A549 (cell line): ENCODE measurements at regions not wholly inside any gene's neighbourhood (a gene's known extent, or its start where the extent isn't known, plus 50 kb on each side); places are given as distances from the start of the nearest gene placed in this dataset.

Experiments used
- ATAC-seq, 2 experiments: fragments of 200-7000 bp in 1 of 2; fragments of >200 bp in 1 of 2; cut with Nextera tagmentation in 1 of 2; cut with Tn5 transposase in 1 of 2; 3 replicates each; pipeline versions ENCODE4 v1.8.0 to v1.9.1; 2018 to 2020; ENCODE audit warnings: mild to moderate bottlenecking in 1 of 2, moderate library complexity in 1 of 2
- CTCF ChIA-PET: fragments of 300-600 bp; sonication (Branson Sonifier 250); formaldehyde crosslinking; extraction: SDS; loops from one replicate; lab custom pipeline; 2021; ENCODE audit warnings: antibody characterized with exemption, inconsistent platforms; lab: Yijun Ruan, JAX
- POLR2A ChIA-PET: fragments of 350-600 bp; formaldehyde crosslinking; extraction: SDS; loops from one replicate; lab custom pipeline; 2021; ENCODE audit warnings: antibody characterized with exemption, inconsistent platforms; lab: Yijun Ruan, JAX
- DNase-seq, 2 experiments: peaks; one replicate each; pipeline versions ENCODE4 v3.0.0 to v3.0.0-alpha.2; 2011 to 2016; ENCODE audit warnings: low read depth in 1 of 2, low spot score in 1 of 2
- FAIRE-seq: peaks from 2 replicates; lab custom pipeline; 2011; peaks lifted over from hg19 to GRCh38; lab: Jason Lieb, UNC
- H3K27ac ChIP-seq, 2 experiments: fragments of >200 bp; sonication (Bioruptor Twin); formaldehyde crosslinking; 3 replicates each; pipeline ENCODE4 v1.5.1; 2016 to 2017
- H3K4me1 ChIP-seq: fragments of >200 bp; sonication (Bioruptor Twin); formaldehyde crosslinking; 3 replicates; pipeline ENCODE4 v1.6.1; 2016
- H3K4me2 ChIP-seq: fragments of >200 bp; sonication (Bioruptor Twin); formaldehyde crosslinking; 3 replicates; pipeline ENCODE4 v1.6.1; 2016
- H3K4me3 ChIP-seq: fragments of >200 bp; sonication (Bioruptor Twin); formaldehyde crosslinking; 3 replicates; pipeline ENCODE4 v1.5.1; 2016
- H3K9me3 ChIP-seq: fragments of >200 bp; sonication (Bioruptor Twin); formaldehyde crosslinking; 3 replicates; pipeline ENCODE4 v1.6.1; 2016
- BCL3 ChIP-seq: fragments of >200 bp; sonication (Bioruptor Twin); formaldehyde crosslinking; IDR thresholded peaks from 3 replicates; pipeline ENCODE4 v1.6.1; 2016
- BHLHE40 ChIP-seq: IDR thresholded peaks from 2 replicates; pipeline ENCODE4 v1.6.1; 2012; ENCODE audit warnings: low read depth, low read length, inconsistent platforms
- CHD2 ChIP-seq: fragments of 150-350 bp; IDR thresholded peaks from 2 replicates; pipeline ENCODE4 v1.6.1; 2014; ENCODE audit warnings: low read length; ENCODE audit not compliant: partially characterized antibody
- EHMT2 ChIP-seq: fragments of 200-600 bp; sonication (generic); IDR thresholded peaks from 2 replicates; pipeline ENCODE4 v1.6.1; 2016; ENCODE audit warnings: antibody characterized with exemption, low read depth, mild to moderate bottlenecking, moderate library complexity
- EP300 ChIP-seq, 2 experiments: fragments of >200 bp; sonication (Bioruptor Twin); formaldehyde crosslinking; IDR thresholded peaks; 2 replicates in 1 of 2; 3 replicates in 1 of 2; pipeline ENCODE4 v1.6.1; 2016 to 2017
- FOXS1 ChIP-seq: fragments of 250-450 bp; sonication (Bioruptor Pico); IDR thresholded peaks from 2 replicates; pipeline ENCODE4 v1.5.0; 2020; ENCODE audit warnings: mild to moderate bottlenecking, moderate library complexity
- HEYL ChIP-seq: fragments of 250-450 bp; sonication (Bioruptor Pico); IDR thresholded peaks from 2 replicates; pipeline ENCODE4 v1.8.0; 2021; ENCODE audit warnings: mild to moderate bottlenecking, moderate library complexity
- HOXA7 ChIP-seq: fragments of 250-450 bp; sonication (Bioruptor Pico); IDR thresholded peaks from 2 replicates; pipeline ENCODE4 v1.5.0; 2020; ENCODE audit warnings: mild to moderate bottlenecking, moderate library complexity
- HOXB5 ChIP-seq: fragments of 250-450 bp; sonication (Bioruptor Pico); IDR thresholded peaks from 2 replicates; pipeline ENCODE4 v1.5.0; 2020; ENCODE audit warnings: mild to moderate bottlenecking, moderate library complexity
- JUN ChIP-seq, 2 experiments: fragments of >200 bp; sonication (Bioruptor Twin); formaldehyde crosslinking; IDR thresholded peaks; 2 replicates in 1 of 2; 3 replicates in 1 of 2; pipeline ENCODE4 v1.6.1; 2016 to 2017
- JUNB ChIP-seq: fragments of >200 bp; sonication (Bioruptor Twin); formaldehyde crosslinking; IDR thresholded peaks from 2 replicates; pipeline ENCODE4 v1.6.1; 2016
- KDM1A ChIP-seq: fragments of 200-600 bp; sonication (generic); IDR thresholded peaks from 2 replicates; pipeline ENCODE4 v1.6.1; 2016; ENCODE audit warnings: low read depth, mild to moderate bottlenecking
- MAFK ChIP-seq: fragments of 450-650 bp; IDR thresholded peaks from 2 replicates; pipeline ENCODE4 v1.6.1; 2014; ENCODE audit not compliant: partially characterized antibody
- MAX ChIP-seq: IDR thresholded peaks from 2 replicates; pipeline ENCODE4 v1.6.1; 2012
- MYC ChIP-seq: IDR thresholded peaks from 2 replicates; pipeline ENCODE4 v1.6.1; 2012; ENCODE audit warnings: mild to moderate bottlenecking, inconsistent platforms, low read length, improper control_type of control experiment, borderline replicate concordance
- POLR2AphosphoS2 ChIP-seq: conservative IDR thresholded peaks from 2 replicates; pipeline ENCODE4 v1.6.1; 2012; ENCODE audit warnings: low read length, improper control_type of control experiment, inconsistent platforms
- RAD21 ChIP-seq, 2 experiments: fragments of >200 bp in 1 of 2; sonication (Bioruptor Twin) in 1 of 2; formaldehyde crosslinking in 1 of 2; IDR thresholded peaks in 1 of 2; conservative IDR thresholded peaks in 1 of 2; 2 replicates in 1 of 2; 3 replicates in 1 of 2; pipeline ENCODE4 v1.6.1; 2012 to 2018; ENCODE audit warnings: inconsistent platforms in 1 of 2
- RCOR1 ChIP-seq: fragments of 150-350 bp; IDR thresholded peaks from 2 replicates; pipeline ENCODE4 v1.6.1; 2014; ENCODE audit warnings: antibody characterized with exemption, low read length, low read depth
- SREBF2 ChIP-seq: fragments of 450-650 bp; IDR thresholded peaks from 2 replicates; pipeline ENCODE4 v1.6.1; 2014; ENCODE audit warnings: mild to moderate bottlenecking, moderate library complexity
- TFCP2L1 ChIP-seq: fragments of 250-450 bp; sonication (Bioruptor Pico); IDR thresholded peaks from 2 replicates; pipeline ENCODE4 v1.5.0; 2021; ENCODE audit warnings: mild to moderate bottlenecking
- TP53 ChIP-seq: fragments of 250-450 bp; sonication (Bioruptor Pico); IDR thresholded peaks from 2 replicates; pipeline ENCODE4 v1.5.0; 2021; ENCODE audit warnings: mild to moderate bottlenecking, moderate library complexity
- ZFP36 ChIP-seq: fragments of 450-650 bp; IDR thresholded peaks from 2 replicates; pipeline ENCODE4 v1.6.1; 2014; ENCODE audit warnings: borderline replicate concordance; ENCODE audit not compliant: partially characterized antibody
- WGBS: methylation state at CpG from one replicate; pipeline ENCODE4 v1.1.6; 2017; ENCODE audit errors: missing lambda C conversion rate; 5-methylcytosine and 5-hydroxymethylcytosine counted together
- TF ChIP-seq, protein P1 (sequence below): fragments of 250-450 bp; sonication (Bioruptor Pico); IDR thresholded peaks from 2 replicates; pipeline ENCODE4 v1.5.0; 2021; ENCODE audit warnings: mild to moderate bottlenecking, moderate library complexity, borderline replicate concordance
- TF ChIP-seq, protein P2 (sequence below): fragments of 150-350 bp; IDR thresholded peaks from 2 replicates; pipeline ENCODE4 v1.6.1; 2014; ENCODE audit warnings: low read depth, mild to moderate bottlenecking, low read length

DNA sequence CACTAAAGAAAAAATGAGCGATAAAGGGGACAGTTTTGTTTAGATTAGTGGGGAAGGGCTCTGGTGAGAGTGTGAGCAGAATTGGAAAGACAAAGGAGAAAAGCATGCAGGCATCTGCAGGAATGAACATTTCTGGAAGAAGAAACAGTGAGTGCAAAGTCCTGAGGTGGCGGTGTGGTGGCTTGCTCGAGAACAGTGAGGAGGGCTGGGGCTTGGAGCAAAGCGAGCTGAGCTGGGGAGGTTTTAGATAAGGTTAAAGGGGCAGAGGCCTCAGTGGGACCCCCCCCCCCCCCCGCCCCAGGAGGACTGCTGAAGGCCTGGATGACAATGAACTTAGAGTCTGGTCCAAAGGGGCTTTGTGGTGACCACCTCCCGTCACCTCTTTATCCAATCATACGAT lies 202.7 kb upstream of the MVB12B start (continued):
- TF ChIP-seq KDM1A (no peak), MAX (no peak)

DNA sequence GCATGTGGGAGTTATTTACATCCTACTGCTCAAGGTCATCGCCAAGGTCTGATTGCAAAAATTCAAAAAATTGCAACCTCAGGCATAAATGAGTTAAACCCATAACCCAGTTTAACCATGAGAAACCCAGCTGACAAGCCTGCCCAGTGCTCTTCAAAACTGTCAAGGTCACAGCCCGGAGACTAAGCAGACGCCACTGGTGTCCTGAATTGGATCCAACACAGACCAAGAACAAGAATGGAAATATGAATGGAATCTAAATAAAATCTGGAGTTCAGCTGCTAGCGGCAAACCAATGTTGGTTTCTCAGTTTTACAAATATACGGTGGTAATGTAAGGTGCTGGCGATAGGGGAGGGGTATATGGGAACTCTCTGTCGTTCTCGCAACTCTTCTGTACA lies 201.5 kb upstream of the MVB12B start:
- POLR2A ChIA-PET, result no interaction called here
- Histone ChIP-seq H3K27ac (no peak overlapping the region), H3K4me1 (no peaks in the 10 kb centered on the region), H3K9me3 (peaks cover 2% of the 10 kb centered on the region; the same call in 1 of the 3 replicates), H3K4me2 (peak overlapping the region; percentile 17; the same call in 1 of the 3 replicates), H3K4me3 (no peak overlapping the region)
- ATAC-seq, result no peak
- 46% methylated on average over 8 of the region's 8 CpGs for WGBS
- no peak for FAIRE-seq
- CTCF ChIA-PET, result interaction anchor here (0.8 kb wide), 1 partner anchor 22 kb away, joined by 3 read pairs; no protein-coding TSS in a partner anchor
- no peak for DNase-seq
- no peak for TF ChIP-seq JUNB
- peak; percentile 27 for TF ChIP-seq MAFK
- TF ChIP-seq, all 56 proteins: peak for 1

DNA sequence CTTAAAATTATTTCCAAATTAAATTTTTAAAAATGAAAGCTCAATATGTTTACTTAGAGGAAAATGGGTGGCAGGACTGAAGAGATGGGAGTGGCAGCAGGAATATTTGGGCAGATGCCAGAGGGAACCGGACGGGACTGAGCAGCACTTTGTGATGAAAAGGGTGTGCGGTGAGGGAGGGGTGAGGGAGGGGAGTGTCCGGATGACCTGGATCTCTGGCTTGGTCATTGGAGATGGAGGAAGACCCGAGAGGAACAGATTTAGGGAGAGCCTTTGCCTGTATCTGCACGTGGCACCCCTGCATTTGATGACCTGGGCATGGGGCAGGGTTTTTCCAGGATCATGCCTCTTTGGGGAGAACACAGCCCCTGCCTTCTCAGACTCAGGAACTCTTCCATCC lies 201.1 kb upstream of the MVB12B start:
- no peak overlapping the region for H3K27ac ChIP-seq
- no peak overlapping the region for H3K4me3 ChIP-seq
- 21% methylated on average over 6 of the region's 6 CpGs for WGBS
- POLR2A ChIA-PET, result no interaction called here
- TF ChIP-seq RCOR1 (no peak), FOXS1 (no peak), HOXB5 (CRISPR knock-in tag) (no peak), BHLHE40 (no peak), TP53 (CRISPR knock-in tag) (no peak), RAD21 (conservative IDR thresholded peaks at IDR 0.05 in 1 of 2, IDR thresholded peaks at IDR 0.05 in 1 of 2) (no peak), HOXA7 (no peak), HEYL (CRISPR knock-in tag) (no peak), ZFP36 (no peak)
- TF ChIP-seq, protein P1, sequence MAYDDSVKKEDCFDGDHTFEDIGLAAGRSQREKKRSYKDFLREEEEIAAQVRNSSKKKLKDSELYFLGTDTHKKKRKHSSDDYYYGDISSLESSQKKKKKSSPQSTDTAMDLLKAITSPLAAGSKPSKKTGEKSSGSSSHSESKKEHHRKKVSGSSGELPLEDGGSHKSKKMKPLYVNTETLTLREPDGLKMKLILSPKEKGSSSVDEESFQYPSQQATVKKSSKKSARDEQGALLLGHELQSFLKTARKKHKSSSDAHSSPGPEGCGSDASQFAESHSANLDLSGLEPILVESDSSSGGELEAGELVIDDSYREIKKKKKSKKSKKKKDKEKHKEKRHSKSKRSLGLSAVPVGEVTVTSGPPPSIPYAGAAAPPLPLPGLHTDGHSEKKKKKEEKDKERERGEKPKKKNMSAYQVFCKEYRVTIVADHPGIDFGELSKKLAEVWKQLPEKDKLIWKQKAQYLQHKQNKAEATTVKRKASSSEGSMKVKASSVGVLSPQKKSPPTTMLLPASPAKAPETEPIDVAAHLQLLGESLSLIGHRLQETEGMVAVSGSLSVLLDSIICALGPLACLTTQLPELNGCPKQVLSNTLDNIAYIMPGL (CRISPR knock-in tag), result no peak
- TF ChIP-seq, protein P2, sequence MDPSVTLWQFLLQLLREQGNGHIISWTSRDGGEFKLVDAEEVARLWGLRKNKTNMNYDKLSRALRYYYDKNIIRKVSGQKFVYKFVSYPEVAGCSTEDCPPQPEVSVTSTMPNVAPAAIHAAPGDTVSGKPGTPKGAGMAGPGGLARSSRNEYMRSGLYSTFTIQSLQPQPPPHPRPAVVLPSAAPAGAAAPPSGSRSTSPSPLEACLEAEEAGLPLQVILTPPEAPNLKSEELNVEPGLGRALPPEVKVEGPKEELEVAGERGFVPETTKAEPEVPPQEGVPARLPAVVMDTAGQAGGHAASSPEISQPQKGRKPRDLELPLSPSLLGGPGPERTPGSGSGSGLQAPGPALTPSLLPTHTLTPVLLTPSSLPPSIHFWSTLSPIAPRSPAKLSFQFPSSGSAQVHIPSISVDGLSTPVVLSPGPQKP, result no peak
- TF ChIP-seq, all 56 proteins: peak for 0
- H3K9me3 ChIP-seq, result peaks cover 2% of the 10 kb centered on the region; the same call in 1 of the 3 replicates
- H3K4me2 ChIP-seq, result peak overlapping the region; percentile 17; the same call in 1 of the 3 replicates
- no peak for DNase-seq
- no peaks in the 10 kb centered on the region for H3K4me1 ChIP-seq
- no peak for ATAC-seq
- CTCF ChIA-PET, result interaction anchor here (0.8 kb wide), 1 partner anchor 21 kb away, joined by 3 read pairs; no protein-coding TSS in a partner anchor
- no peak for FAIRE-seq

- no peaks in the 10 kb centered on the region for H3K4me1 ChIP-seq
- WGBS, result 30% methylated on average over 3 of the region's 4 CpGs
- ATAC-seq (no peak), DNase-seq (no peak), FAIRE-seq (no peak)
- ChIA-PET CTCF (interaction anchor here (0.8 kb wide), 1 partner anchor 21 kb away, joined by 3 read pairs; no protein-coding TSS in a partner anchor), POLR2A (no interaction called here)
- H3K4me2 ChIP-seq, result no peak overlapping the region
- no peak overlapping the region for H3K4me3 ChIP-seq
- peaks cover 2% of the 10 kb centered on the region; the same call in 1 of the 3 replicates for H3K9me3 ChIP-seq
- no peak overlapping the region for H3K27ac ChIP-seq
- TF ChIP-seq CHD2 (no peak), SREBF2 (no peak), TFCP2L1 (CRISPR knock-in tag) (no peak), RCOR1 (no peak), EHMT2 (no peak), BCL3 (no peak), JUN (IDR thresholded peaks at IDR 0.05) (no peak), MYC (no peak), EP300 (IDR thresholded peaks at IDR 0.05) (no peak), FOXS1 (no peak), POLR2AphosphoS2 (no peak), TP53 (CRISPR knock-in tag) (no peak)
- TF ChIP-seq, protein P1 (CRISPR knock-in tag), result no peak
Measured at GRCh38 chr9:126125992-126126409, 200.6 kb upstream of the MVB12B start.
